Renal cortical epithelial cell (primary cell): ENCODE measurements at regions not wholly inside any gene's neighbourhood (a gene's known extent, or its start where the extent isn't known, plus 50 kb on each side); places are given as distances from the start of the nearest gene placed in this dataset.
A peak's percentile ranks its signal among the peaks of the same experiment; 100 is the strongest.

Source experiments
- DNase-seq: peaks from one replicate; pipeline ENCODE4 v3.0.0-alpha.2; 2011; ENCODE audit warnings: low read depth

DNA sequence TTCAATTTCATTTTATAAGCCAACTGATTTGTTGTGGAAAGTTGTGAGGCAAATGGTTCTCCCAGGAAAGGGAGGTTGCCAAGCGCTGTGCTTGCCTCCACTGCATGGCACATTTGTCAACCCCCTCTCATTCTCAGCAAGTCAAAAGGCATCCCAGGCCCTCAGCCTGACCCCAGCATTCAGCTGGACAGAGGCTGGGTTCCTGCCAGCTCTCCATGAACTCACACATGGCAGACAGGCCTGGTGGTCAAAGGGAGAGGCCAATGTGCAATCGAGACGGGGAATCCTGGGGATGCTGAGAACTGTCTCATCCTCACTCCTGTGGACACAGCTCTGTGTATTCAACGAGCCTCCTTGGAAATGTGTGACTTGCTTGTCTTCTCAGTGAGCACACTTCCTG lies 106.0 kb upstream of the CDH4 start:
- DNase-seq: no peak

DNA sequence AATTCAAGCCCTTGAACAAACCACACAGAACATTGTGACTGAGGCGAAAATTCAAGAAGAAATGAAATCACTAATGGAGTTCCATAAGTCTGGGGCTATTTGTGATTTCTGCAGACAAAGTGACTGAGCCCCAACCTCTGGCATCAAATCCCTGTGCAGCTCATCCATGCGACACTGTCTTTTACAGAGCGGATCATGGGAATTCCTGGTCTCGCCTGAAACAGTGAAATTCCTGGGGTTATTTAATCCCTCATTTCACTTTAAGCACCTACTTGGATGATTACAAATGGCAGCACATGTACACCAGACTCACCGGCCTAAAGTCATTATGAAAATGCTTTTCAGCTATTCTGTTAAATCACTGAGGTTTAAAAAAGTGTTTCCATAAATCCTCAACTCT lies 102.4 kb upstream of the CDH4 start:
- DNase-seq: no peak

DNA sequence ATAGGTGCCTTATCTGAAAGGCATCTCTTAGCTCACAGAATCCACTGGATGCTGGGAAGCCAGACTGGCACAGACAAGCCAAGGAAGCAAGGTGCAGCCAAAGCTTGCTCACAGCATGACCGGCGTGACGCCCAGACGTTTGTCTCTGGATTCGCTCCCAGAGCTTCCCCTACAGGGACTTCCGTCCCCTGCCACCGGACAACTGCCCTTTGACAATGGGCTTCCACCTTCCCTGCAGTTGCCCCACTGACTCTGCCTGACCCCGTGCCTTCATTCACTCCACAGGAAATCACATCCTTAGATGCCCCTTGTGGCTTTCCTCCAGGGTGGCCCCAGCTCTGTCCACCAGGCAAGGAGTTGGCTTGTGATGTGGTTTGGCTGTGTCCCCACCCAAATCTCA lies 94.8 kb upstream of the CDH4 start:
- no peak for DNase-seq

DNA sequence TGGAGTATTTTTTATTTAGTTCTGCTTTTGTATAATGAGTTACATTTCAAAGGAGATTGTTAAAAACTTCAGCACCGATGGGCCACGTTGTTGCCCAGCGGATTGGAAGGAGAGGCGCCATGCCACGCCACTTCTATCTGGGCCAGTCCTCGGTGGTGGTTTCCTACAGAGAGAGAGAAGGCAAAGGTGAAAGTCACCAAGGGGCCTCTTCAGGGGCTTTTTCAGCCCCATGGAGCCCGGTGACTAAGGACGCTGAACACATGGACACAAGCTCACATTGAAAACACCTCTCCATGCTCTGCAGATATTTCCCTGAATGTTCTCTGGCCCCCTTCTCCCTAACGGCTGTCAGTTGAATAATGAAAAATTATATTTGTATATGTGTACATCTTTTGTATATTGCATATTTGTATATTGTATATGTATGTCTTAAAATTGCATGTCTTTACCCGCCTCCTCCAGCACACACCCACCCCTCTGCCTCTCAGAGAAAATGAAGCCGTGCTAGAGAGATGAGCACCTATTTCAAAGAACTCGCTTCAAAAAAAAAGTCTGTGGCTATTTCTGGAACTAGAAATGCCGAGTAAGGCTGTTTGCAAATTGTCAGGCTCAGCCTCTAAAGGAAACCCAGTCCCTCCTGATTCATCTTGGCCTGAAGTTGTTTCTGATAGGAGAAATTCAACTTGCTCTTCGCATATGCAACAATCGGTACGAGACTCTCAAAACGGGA lies 91.9 kb upstream of the CDH4 start:
- no peak for DNase-seq

DNA sequence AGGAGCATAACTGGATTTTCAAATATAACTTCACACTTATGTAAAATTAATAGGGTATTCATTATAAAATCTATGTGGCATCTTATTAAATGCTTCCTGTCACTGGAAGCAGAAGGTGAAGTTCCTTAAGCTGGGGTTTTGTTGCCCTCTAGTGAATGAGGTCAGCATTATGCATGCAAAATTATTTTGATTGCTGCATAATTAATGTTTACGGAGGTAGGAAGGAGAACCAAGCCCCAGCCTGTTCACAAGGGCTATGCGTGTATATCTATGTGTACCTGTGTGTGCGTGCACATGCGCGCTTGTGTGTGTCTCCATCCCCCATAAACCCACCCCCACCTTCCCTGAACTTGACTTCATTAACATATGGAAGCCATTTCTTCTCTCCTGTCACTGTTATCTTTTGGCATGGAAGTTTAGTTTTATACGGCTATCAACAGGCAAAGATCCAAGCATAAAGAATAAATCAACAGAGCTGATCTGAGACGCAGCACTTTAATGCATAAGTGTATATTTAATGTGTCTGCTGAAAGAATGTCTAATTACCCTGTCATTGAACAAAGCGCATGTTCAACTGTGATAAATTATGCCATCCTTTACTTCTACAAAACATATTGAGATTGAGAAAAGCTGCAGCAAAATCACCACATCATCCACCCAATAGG lies 90.2 kb upstream of the CDH4 start:
- DNase-seq: no peak

DNA sequence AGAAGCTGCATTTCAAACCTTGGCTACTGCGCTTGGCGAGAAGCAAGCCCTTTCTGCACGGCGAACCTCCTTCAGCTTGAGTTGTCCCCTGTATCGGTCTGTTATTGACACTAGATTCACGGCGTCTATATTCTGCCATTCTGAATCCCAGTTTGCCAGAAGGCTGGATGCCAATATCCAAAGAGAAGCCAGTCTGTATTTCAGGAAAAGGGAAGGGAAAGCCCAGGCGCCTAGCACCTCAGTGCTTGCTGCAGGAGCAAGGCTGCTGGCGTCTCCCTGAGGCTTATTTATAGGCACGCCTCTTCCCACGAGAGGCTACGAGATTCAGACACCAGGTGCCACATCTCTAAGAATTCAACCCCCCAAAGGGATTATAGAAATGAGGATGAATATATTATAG lies 89.6 kb upstream of the CDH4 start:
- no peak for DNase-seq

DNA sequence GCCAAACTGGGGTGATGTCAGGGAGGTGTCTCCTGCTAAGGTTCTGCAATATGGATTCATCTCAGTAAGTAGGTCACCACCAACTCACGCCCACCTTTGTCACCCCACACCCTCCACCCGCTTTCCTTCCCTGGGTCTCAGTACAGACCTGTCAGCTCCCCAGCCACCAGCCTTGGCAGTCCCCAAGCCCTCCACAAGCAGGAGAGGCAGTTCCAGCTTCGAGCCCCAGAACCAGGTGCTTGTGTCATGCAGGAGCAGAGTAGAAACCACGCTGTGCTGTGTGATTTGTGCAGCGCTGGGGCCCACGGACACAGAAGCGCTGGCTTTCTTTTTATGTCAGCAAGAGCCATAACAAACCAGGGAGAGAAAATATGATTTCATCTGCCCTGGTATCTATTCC lies 89.0 kb upstream of the CDH4 start:
- no peak for DNase-seq

DNA sequence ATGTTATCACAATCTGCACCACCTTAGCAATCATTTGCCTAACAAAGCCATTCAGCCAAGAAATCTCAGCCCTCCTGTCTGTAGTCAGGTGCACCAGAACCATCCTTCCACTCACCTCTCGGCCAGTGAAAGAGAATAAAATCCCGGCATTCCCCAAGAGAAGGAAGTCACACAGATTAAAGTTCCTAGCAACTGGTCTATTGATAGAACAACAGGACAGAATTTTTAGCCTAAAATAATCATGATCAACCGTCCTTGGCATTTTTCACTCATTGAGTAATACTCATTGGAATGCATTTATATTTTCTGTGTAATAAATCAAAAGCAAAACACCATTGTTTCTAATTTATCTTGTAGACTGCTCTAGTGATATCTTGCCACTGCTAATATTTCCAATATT lies 85.7 kb upstream of the CDH4 start:
- peak; percentile 33 for DNase-seq

DNA sequence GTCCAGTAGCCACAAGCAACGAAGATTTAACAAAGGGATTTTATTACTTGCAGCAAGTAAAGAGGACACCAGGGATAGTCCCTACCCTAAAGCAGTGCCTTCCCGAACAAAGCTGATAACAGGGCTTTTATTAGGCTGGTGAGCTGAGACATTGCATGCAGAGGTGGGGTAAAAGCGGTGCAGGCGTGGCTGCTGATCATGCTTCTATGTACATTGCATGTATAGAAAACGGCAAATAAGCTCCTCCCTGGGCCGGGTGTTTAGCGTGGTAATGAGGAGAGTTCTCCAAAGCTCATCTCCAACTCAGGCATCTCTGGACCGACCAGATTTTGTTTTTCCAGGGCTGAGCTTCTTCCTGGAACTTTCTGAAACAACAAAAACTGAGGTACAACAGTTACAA lies 83.5 kb upstream of the CDH4 start:
- no peak for DNase-seq

DNA sequence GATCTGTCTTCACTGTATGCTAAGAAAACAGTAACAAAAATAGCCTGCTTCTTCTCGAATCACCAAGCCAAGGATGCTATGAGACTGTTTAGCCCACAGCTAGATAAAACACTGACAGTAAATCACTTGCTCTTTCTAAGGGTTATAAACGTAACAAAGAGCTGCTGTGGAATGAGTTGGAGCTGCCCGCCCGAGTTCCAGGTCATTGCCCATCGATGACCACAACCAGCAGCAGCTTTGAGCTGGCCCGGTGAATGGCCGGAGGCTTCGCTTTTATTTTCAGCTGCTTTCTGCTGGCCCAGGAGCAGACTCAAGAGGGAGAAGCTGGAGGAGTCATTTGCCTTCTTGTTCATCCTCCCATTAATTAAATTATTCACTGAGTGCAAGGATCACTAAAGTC lies 82.2 kb upstream of the CDH4 start:
- peak; percentile 76 for DNase-seq

DNA sequence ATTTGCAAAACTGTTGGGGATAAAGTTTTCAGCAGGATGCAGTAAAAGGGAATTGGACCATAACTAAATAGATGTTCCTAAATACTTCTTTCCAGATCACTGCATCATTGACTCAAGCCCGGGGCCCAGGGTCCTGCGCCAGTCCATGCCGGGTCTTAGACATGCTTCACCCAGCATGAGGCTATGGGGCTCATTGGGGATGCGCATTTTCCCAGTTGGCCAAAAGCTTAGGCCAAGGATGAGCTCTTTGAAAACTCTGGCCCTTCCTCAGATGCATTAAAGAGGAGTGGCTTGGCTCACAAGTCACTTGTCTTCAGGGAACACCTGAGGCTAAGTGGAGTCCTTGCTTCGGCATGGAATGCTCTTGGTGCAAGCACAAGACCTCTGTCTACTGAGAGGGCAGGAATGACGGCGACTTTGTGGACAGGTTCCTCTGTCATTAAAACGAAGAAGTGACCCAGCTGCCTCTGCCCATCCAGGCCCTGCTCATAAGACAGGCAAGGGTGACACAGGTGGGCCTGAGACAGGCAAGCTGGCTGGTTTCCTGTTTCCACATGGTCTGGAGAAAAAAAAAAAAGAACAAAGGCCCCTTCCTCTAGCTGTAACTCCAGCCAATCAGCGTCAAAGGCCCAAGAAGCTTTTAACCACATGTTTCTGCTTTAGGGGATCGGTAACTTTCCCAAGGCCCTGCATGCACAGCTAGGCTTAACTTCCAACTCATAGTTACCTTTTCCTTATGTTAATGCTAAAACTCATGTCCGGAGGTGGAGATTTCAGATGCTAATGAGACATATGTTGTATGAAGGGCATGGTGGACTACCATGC lies 81.4 kb upstream of the CDH4 start:
- DNase-seq: peak; percentile 23

DNA sequence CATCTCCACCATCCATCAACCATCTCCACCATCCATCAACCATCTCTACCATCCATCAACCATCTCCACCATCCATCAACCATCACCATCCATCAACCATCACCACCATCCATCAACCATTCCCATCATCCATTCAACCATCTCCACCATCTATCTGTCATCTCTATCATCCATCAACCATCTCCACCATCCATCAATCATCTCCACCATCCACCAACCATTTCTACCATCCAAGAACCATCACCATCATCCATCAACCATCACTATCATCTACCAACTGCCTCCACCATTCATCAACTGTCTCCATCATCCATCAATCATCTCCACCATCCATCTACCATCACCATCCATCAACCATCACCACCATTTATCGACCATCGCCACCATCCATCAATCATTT lies 78.8 kb upstream of the CDH4 start:
- DNase-seq: no peak

DNA sequence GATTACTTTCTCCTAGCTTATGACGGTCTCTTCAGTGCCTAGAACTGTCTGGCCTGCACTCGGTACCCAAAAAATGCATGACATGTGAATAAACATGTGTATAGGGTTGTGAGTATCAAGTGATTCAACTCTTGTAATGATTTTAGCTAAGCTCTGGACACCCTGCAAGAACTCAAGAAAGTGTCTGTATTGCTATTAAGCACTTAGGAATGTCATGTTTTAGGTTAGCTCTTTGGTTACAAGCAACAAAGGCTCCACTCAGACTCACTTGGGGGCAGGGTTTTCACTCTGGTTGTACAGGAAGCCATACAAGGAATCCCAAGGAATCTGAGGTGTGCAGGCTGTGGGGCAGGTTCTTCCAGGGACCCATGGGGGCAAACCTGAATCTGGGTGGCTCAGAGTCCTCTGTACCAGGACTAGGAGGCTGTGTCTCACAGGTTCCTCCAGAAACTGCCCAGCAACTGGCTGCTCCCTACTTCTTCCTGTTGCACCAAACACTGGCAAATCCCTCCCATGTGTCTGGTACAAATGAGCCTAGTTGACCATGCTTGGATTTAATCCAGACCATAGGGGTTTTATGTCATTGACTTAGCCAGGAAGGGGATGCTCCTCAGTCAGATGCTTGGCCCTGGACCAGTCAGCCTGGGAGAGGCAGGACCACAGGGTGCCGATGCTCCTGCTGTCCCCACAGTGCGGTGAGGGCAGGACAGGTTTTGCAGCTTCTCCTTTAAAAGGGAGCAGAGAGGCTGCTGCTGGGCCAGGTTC lies 77.9 kb upstream of the CDH4 start:
- DNase-seq: peak; percentile 64

DNA sequence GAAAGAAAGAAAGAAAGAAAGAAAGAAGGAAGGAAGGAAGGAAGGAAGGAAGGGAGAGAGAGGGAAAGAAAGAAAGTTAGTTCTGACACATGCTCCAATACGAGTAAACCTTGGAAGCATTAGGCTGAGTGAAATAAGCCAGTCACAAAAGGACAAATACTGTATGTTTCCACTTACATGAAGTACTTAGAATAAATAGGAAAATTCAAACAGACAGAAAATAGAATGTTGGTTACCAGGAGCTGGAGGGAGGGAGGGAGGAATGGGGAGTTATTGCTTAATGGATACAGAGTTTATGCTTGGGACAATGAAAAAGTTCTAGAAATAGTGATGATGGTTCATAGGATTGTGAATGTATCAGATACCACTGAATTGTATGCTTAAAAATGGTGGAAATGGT lies 75.2 kb upstream of the CDH4 start:
- no peak for DNase-seq

DNA sequence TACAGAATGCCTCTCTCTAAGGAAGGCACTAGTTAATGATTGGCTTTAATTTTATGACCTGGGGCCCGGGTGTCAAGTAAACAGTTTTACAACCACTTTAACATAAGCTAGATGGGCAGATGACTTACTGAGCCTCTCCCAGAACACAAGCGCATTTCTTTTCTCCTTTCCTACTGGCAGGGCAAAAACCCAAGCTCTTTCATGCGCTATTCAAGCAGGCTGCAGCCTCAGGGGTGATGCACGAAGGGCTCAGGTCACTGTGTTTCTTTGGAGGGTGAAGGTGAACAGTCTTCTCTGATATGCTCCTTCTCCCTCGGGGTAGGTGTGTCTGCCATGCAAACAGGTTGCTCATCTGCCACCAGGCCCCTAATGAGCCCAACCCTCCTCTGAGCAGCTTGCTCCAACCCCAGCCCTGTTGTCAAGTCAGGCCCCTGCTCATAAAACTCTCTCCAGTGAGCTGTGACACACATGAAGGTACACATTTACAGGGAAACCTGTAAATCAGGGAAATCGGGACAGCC lies 73.5 kb upstream of the CDH4 start:
- peak; percentile 78 for DNase-seq

DNA sequence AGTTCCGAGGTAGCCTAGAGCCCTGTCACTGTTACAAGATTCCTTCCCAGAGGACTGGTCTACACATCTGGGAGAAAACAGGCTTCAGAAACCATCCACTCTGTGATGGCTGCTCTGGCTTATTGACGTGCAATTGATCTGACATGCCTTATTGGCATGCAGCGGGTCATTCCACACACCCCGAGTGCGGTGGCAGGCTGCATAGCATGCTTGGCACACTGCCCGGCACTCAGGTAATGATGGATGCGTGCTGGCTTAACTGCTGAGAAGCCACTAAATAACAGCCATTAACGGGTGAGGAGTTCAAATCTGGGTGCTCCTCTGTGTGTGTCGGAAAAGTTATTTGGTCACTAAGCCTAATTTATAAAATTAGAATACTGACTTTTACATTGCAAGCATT lies 67.9 kb upstream of the CDH4 start:
- DNase-seq: peak; percentile 29

DNA sequence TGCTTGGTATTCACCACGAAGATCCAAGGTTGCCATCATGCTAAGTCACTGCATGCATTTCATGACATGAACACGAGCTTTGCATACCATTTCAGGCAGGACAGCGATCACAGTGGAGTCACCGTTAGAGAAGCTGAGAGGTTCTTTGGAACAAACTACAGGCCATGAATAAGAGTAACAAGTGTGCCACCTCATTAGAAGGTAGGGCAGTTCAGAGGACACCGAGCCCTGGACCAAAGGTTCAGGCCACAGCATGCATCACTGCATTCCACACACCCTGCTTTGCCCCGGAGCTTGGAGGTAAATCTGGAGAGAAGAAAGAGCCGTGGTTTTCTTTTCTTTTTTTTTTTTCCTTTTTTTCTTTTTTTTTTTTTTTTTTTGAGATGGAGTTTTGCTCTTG lies 66.9 kb upstream of the CDH4 start:
- peak; percentile 30 for DNase-seq

DNA sequence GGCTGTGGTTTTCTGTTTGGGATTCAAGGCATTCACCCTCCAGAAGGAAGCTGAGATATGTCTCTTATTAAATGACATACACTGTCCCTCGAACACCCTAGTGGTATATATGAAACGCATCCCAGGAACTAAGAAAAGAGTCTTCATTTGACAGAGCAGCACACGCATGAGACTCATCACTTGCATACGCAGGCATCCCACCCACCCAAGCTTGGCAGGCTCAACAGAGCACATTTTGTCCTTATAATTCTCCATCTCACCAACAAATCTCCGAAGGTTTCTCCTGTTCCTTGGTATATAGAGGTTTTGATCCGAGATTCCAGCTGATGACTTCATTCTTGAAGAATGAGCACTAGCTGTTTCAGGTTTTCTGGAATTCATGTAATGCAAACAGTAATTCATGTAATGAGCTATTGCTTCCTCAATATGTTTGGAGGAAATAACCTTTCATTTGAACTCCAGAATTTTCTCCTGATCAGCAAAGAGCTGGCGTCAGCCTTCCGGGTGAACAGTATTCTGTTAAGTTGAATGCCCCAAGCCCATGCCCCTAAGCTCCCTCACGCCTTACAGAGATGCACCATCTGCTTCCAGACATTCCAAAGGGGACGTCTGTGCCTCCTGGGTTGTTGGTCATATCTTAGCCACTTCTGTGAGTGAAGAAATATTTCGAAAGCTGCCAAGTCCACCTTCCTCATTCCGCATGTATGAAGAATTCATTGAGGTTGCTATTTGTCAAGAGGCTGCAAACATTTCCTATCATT lies 66.0 kb upstream of the CDH4 start:
- peak; percentile 95 for DNase-seq

DNA sequence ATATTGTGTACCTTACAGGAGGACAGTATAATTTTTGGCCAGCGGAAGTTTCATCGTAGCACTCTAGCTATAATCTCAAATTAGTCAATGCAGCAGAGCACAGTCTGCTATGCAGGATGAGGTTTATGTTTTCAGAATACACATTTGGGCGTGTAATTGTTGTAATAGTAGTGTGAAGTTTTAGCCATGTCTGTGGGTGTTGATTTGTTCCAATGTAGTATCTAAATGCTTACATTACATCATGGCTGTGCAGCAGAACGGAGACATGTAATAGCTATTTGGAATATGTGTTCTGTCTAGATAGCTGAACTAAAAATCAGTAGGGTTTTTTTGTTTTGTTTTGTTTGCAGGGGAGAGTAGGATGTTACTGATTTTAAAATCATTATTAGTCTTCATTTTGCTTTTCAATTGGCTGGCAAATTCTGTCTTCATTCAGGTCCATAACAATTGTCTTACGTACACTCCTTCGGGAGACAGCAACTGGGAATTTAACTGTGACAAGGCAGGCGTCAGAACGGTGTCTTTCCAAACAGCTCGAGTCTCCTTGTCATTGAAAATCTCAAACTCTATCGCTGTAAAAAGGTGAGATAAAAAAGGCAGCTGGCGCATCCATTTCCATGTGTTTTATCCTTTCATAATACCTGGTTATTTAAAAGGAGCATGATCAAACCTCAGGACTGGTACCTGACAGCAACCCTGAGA lies 65.1 kb upstream of the CDH4 start:
- DNase-seq: no peak

DNA sequence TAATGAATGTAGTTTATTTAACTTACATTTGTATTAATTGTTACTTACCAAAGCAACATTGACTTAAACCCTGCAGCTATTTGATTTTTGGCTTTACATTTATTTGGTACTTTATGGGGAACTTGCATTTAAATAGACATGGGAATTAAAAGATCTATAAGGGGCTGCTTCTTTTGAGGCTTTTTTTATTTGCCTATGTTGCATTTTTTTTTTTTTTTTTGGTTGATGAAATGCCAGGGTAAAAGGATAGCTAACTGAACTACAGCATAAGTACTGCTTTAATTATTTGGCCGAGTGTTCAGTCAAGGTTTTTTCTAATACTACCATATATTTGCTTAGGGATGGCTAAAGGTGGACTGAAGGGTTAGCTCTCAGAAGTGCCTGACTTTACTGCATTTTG lies 62.5 kb upstream of the CDH4 start:
- no peak for DNase-seq

DNA sequence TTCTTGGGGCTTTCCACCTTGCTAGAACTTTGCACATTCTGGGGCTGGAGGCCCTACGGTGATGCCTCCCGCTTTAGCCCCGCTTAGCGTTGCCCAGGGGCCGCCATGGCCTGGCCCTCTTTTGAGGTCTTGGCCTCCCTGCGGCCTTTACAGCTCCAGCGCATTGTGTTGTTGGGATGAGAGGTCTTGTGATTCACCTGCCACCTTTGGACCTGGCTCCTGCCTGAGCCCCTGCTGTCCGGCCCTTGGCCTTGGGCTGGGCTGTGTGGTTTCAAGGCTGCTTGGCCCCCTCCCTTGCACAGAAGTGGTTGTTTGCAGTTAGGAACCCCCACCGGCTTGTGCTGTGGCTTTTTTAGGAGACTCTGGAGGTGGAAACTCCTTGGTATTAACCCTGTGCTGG lies 61.0 kb upstream of the CDH4 start:
- DNase-seq: no peak
